ENCODE measurements at regions not wholly inside any gene's neighbourhood (a gene's known extent, or its start where the extent isn't known, plus 50 kb on each side); places are given as distances from the start of the nearest gene placed in this dataset.
"Not testable (repeated sequence)": the region's sequence is repeated elsewhere in the genome, so short reads cannot be mapped to it uniquely, and the experiment has no call there.

GRCh38 chr6:85291326-85291725, 158.6 kb upstream of the NT5E start:
- POLR2A ChIA-PET: no interaction called here

GRCh38 chr6:85287654-85288053, 162.2 kb upstream of the NT5E start:
- H3K4me3 ChIP-seq (ENCODE audit: low read length): no peak overlapping the region
- no peaks in the 10 kb centered on the region for H3K27me3 ChIP-seq (ENCODE audit: insufficient read depth, low read length, poor library complexity, severe bottlenecking)
- no peak overlapping the region for H3K27ac ChIP-seq (ENCODE audit: low read depth, low read length)
- no peaks in the 10 kb centered on the region for H3K9me3 ChIP-seq (ENCODE audit: low read length)
- Mint-ChIP-seq H3K9me3 (peaks cover 0 to 13% (median 8%) of the 10 kb centered on the region in 5 donors), H3K27ac (no peak overlapping the region), H3K4me3 (no peak overlapping the region), H3K4me1 (no peaks in the 10 kb centered on the region), H3K36me3 (no peaks in the 10 kb centered on the region), H3K27me3 (peaks cover 4 to 9% of the 10 kb centered on the region in 2 donors)
- CTCF ChIA-PET: no interaction called here
- H3K36me3 ChIP-seq (ENCODE audit: insufficient read depth, low read length): no peaks in the 10 kb centered on the region
- DNase-seq: no peak
- POLR2A ChIA-PET: no interaction called here
- H3K4me1 ChIP-seq (ENCODE audit: insufficient read depth, low read length): no peaks in the 10 kb centered on the region

More at GRCh38 chr6:85291326-85291725, 158.6 kb upstream of the NT5E start:
- Mint-ChIP-seq H3K27me3 (peaks cover 0 to 6% of the 10 kb centered on the region in 2 donors), H3K27ac (no peak overlapping the region), H3K36me3 (no peaks in the 10 kb centered on the region), H3K4me1 (no peaks in the 10 kb centered on the region), H3K4me3 (no peak overlapping the region), H3K9me3 (peaks cover 0 to 13% (median 6%) of the 10 kb centered on the region in 5 donors)
- Histone ChIP-seq H3K27ac (ENCODE audit: low read depth, low read length) (no peak overlapping the region), H3K27me3 (ENCODE audit: insufficient read depth, low read length, poor library complexity, severe bottlenecking) (no peaks in the 10 kb centered on the region), H3K4me3 (ENCODE audit: low read length) (no peak overlapping the region), H3K36me3 (ENCODE audit: insufficient read depth, low read length) (no peaks in the 10 kb centered on the region), H3K4me1 (ENCODE audit: insufficient read depth, low read length) (no peaks in the 10 kb centered on the region), H3K9me3 (ENCODE audit: low read length) (no peaks in the 10 kb centered on the region)
- CTCF ChIA-PET: no interaction called here
- DNase-seq: no peak

- Mint-ChIP-seq H3K4me3 (no peak overlapping the region), H3K27me3 (peaks cover 4 to 9% of the 10 kb centered on the region in 2 donors), H3K36me3 (no peaks in the 10 kb centered on the region), H3K27ac (no peak overlapping the region), H3K9me3 (peaks cover 0 to 13% (median 8%) of the 10 kb centered on the region in 5 donors), H3K4me1 (no peaks in the 10 kb centered on the region)
- no peaks in the 10 kb centered on the region for H3K4me1 ChIP-seq (ENCODE audit: insufficient read depth, low read length)
- DNase-seq: no peak
- no peaks in the 10 kb centered on the region for H3K9me3 ChIP-seq (ENCODE audit: low read length)
- CTCF ChIA-PET: no interaction called here
- no peaks in the 10 kb centered on the region for H3K36me3 ChIP-seq (ENCODE audit: insufficient read depth, low read length)
- H3K4me3 ChIP-seq (ENCODE audit: low read length): no peak overlapping the region
- POLR2A ChIA-PET: no interaction called here
- no peak overlapping the region for H3K27ac ChIP-seq (ENCODE audit: low read depth, low read length)
- H3K27me3 ChIP-seq (ENCODE audit: insufficient read depth, low read length, poor library complexity, severe bottlenecking): no peaks in the 10 kb centered on the region
Measured at GRCh38 chr6:85287158-85287557, 162.7 kb upstream of the NT5E start.

- H3K4me3 ChIP-seq (ENCODE audit: low read length); H3K4me3 Mint-ChIP-seq; H3K27me3 Mint-ChIP-seq; H3K36me3 ChIP-seq (ENCODE audit: insufficient read depth, low read length); H3K36me3 Mint-ChIP-seq; CTCF ChIA-PET; DNase-seq; H3K27ac ChIP-seq (ENCODE audit: low read depth, low read length); H3K27ac Mint-ChIP-seq; H3K4me1 Mint-ChIP-seq; H3K4me1 ChIP-seq (ENCODE audit: insufficient read depth, low read length); H3K9me3 ChIP-seq (ENCODE audit: low read length); H3K27me3 ChIP-seq (ENCODE audit: insufficient read depth, low read length, poor library complexity, severe bottlenecking); POLR2A ChIA-PET: not testable (repeated sequence)
- peaks cover 0 to 13% (median 8%) of the 10 kb centered on the region in 5 donors for H3K9me3 Mint-ChIP-seq
Measured at GRCh38 chr6:85286507-85286906, 163.4 kb upstream of the NT5E start.

GRCh38 chr6:85285934-85286333, 163.9 kb upstream of the NT5E start:
- no peaks in the 10 kb centered on the region for H3K4me1 Mint-ChIP-seq
- H3K27me3 Mint-ChIP-seq: peaks cover 4 to 9% of the 10 kb centered on the region in 2 donors
- Histone ChIP-seq H3K36me3 (ENCODE audit: insufficient read depth, low read length) (no peaks in the 10 kb centered on the region), H3K4me1 (ENCODE audit: insufficient read depth, low read length) (no peaks in the 10 kb centered on the region), H3K27ac (ENCODE audit: low read depth, low read length) (no peak overlapping the region), H3K4me3 (ENCODE audit: low read length) (no peak overlapping the region), H3K27me3 (ENCODE audit: insufficient read depth, low read length, poor library complexity, severe bottlenecking) (no peaks in the 10 kb centered on the region), H3K9me3 (ENCODE audit: low read length) (no peaks in the 10 kb centered on the region)
- POLR2A ChIA-PET: no interaction called here
- no peaks in the 10 kb centered on the region for H3K36me3 Mint-ChIP-seq
- H3K27ac Mint-ChIP-seq: no peak overlapping the region
- CTCF ChIA-PET: no interaction called here
- peaks cover 0 to 13% (median 6%) of the 10 kb centered on the region in 5 donors for H3K9me3 Mint-ChIP-seq
- DNase-seq: no peak
- H3K4me3 Mint-ChIP-seq: no peak overlapping the region

- H3K4me3 ChIP-seq (ENCODE audit: low read length): no peak overlapping the region
- H3K27ac Mint-ChIP-seq: no peak overlapping the region
- no peaks in the 10 kb centered on the region for H3K36me3 Mint-ChIP-seq
Measured at GRCh38 chr6:85285114-85285513, 164.8 kb upstream of the NT5E start.

GRCh38 chr6:85283436-85283835, 166.4 kb upstream of the NT5E start:
- Histone ChIP-seq H3K9me3 (ENCODE audit: low read length) (no peaks in the 10 kb centered on the region), H3K27me3 (ENCODE audit: insufficient read depth, low read length, poor library complexity, severe bottlenecking) (no peaks in the 10 kb centered on the region), H3K4me1 (ENCODE audit: insufficient read depth, low read length) (no peaks in the 10 kb centered on the region), H3K4me3 (ENCODE audit: low read length) (no peak overlapping the region), H3K36me3 (ENCODE audit: insufficient read depth, low read length) (no peaks in the 10 kb centered on the region), H3K27ac (ENCODE audit: low read depth, low read length) (no peak overlapping the region)
- no peak for DNase-seq
- peaks cover 4 to 9% of the 10 kb centered on the region in 2 donors for H3K27me3 Mint-ChIP-seq
- POLR2A ChIA-PET: no interaction called here
- no peak overlapping the region for H3K4me3 Mint-ChIP-seq
- H3K27ac Mint-ChIP-seq: no peak overlapping the region
- CTCF ChIA-PET: no interaction called here
- H3K4me1 Mint-ChIP-seq: no peaks in the 10 kb centered on the region
- H3K36me3 Mint-ChIP-seq: no peaks in the 10 kb centered on the region
- H3K9me3 Mint-ChIP-seq: peaks cover 0 to 6% (median 0%) of the 10 kb centered on the region in 5 donors

More at GRCh38 chr6:85285114-85285513, 164.8 kb upstream of the NT5E start:
- Histone ChIP-seq H3K27ac (ENCODE audit: low read depth, low read length) (no peak overlapping the region), H3K36me3 (ENCODE audit: insufficient read depth, low read length) (no peaks in the 10 kb centered on the region), H3K4me1 (ENCODE audit: insufficient read depth, low read length) (no peaks in the 10 kb centered on the region), H3K27me3 (ENCODE audit: insufficient read depth, low read length, poor library complexity, severe bottlenecking) (no peaks in the 10 kb centered on the region), H3K9me3 (ENCODE audit: low read length) (no peaks in the 10 kb centered on the region)
- Mint-ChIP-seq H3K9me3 (peaks cover 0 to 8% (median 6%) of the 10 kb centered on the region in 5 donors), H3K4me3 (no peak overlapping the region), H3K27me3 (peaks cover 4 to 9% of the 10 kb centered on the region in 2 donors), H3K4me1 (no peaks in the 10 kb centered on the region)
- POLR2A ChIA-PET: no interaction called here
- DNase-seq: no peak
- CTCF ChIA-PET: no interaction called here

GRCh38 chr6:85278466-85279035, 171.3 kb upstream of the NT5E start:
- no peaks in the 10 kb centered on the region for H3K4me1 Mint-ChIP-seq

GRCh38 chr6:85276026-85276425, 173.9 kb upstream of the NT5E start:
- H3K4me3 ChIP-seq (ENCODE audit: low read length); H3K4me1 ChIP-seq (ENCODE audit: insufficient read depth, low read length); H3K4me1 Mint-ChIP-seq; H3K9me3 Mint-ChIP-seq; H3K36me3 Mint-ChIP-seq; H3K9me3 ChIP-seq (ENCODE audit: low read length); H3K36me3 ChIP-seq (ENCODE audit: insufficient read depth, low read length); CTCF ChIA-PET; POLR2A ChIA-PET; H3K27me3 Mint-ChIP-seq; DNase-seq; H3K27me3 ChIP-seq (ENCODE audit: insufficient read depth, low read length, poor library complexity, severe bottlenecking); H3K27ac ChIP-seq (ENCODE audit: low read depth, low read length); H3K4me3 Mint-ChIP-seq; H3K27ac Mint-ChIP-seq: not testable (repeated sequence)

More at GRCh38 chr6:85278466-85279035, 171.3 kb upstream of the NT5E start:
- Mint-ChIP-seq H3K27ac (no peak overlapping the region), H3K27me3 (peaks cover 4 to 5% of the 10 kb centered on the region in 2 donors), H3K4me3 (no peak overlapping the region), H3K36me3 (no peaks in the 10 kb centered on the region), H3K9me3 (peaks cover 0 to 8% (median 2%) of the 10 kb centered on the region in 5 donors)
- H3K4me3 ChIP-seq (ENCODE audit: low read length): no peak overlapping the region
- H3K27ac ChIP-seq (ENCODE audit: low read depth, low read length): no peak overlapping the region
- no peaks in the 10 kb centered on the region for H3K36me3 ChIP-seq (ENCODE audit: insufficient read depth, low read length)
- no peaks in the 10 kb centered on the region for H3K27me3 ChIP-seq (ENCODE audit: insufficient read depth, low read length, poor library complexity, severe bottlenecking)
- no peaks in the 10 kb centered on the region for H3K4me1 ChIP-seq (ENCODE audit: insufficient read depth, low read length)
- ChIA-PET POLR2A (no interaction called here), CTCF (no interaction called here)
- no peak for DNase-seq
- H3K9me3 ChIP-seq (ENCODE audit: low read length): no peaks in the 10 kb centered on the region

All from CD8-positive, alpha-beta memory T cell (primary cell).